CD4-positive, alpha-beta T cell treated with Interleukin-2 at 100 ng/mL for 4 hours (primary cell): ENCODE measurements at regions not wholly inside any gene's neighbourhood (a gene's known extent, or its start where the extent isn't known, plus 50 kb on each side); places are given as distances from the start of the nearest gene placed in this dataset.
"Not testable (repeated sequence)": the region's sequence is repeated elsewhere in the genome, so short reads cannot be mapped to it uniquely, and the experiment has no call there.

Source experiments
- DNase-seq: peaks from one replicate; pipeline ENCODE4 v3.0.0-alpha.2; 2020; ENCODE audit warnings: low spot score

- no peak for DNase-seq
These were observed 51.8 kb upstream of the MYB start for GRCh38 chr6:135129136-135129856.

DNA sequence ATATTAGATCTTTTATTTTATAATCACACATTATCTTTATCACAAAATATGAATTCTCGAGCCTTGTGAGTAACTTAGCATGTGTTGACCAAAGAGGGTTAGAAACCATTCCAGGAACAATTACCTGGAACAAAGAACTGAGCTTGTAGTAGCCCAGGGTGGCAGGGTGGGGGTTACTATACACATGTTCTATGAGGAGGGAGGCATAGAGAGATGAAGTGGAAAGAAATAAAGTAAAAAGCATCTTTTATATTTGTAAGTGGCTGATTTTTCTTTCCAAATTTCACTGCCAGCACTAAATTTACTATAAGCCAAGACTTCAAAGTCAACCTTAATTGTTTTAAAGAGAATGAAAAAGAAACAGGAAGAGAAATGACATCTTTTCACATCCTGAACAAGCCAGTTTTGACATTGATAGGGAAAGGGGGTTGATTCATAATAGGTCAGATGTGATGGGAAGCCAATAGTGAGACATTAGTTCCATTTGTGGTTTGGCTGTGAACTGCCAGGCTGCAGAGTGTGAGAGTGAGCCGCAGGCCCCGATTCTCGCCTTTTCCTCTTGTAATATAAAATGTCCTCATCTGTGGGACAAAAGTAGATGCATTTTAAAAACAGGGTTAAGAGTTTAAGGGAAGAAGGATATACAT, 52.7 kb upstream of the MYB start:
- peak; percentile 74 for DNase-seq

- no peak for DNase-seq
These were observed 54.4 kb upstream of the MYB start for GRCh38 chr6:135126729-135127128.

GRCh38 chr6:135126034-135126433, 55.1 kb upstream of the MYB start:
- no peak for DNase-seq

GRCh38 chr6:135121434-135121833, 59.7 kb upstream of the MYB start:
- no peak for DNase-seq

GRCh38 chr6:135118134-135118730, 62.9 kb upstream of the MYB start:
- no peak for DNase-seq

GRCh38 chr6:135117413-135117968, 62.9 kb upstream of the HBS1L start:
- DNase-seq = no peak

- peak; percentile 46 for DNase-seq
These were observed 61.9 kb upstream of the HBS1L start for GRCh38 chr6:135116571-135116970.

DNA sequence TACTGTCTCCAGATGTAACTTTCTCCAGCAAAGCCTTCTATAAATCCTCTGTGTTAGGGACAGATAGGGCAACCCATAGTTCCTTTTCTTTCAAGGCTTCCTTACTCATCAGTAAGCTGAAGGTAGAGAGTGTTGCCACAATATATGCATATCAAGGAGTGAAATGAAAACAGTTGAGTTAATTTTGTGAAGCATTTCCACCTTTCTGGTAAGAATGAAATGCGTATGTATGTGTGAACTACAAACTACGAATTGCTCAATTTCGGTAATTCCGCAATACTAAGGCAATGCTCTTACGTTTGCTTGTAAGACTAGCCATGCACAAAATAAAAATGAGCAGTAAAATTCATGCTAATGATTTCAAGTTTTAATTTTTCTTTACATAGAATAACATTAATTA, 61.2 kb upstream of the HBS1L start:
- no peak for DNase-seq

- DNase-seq = no peak
These were observed 60.8 kb upstream of the HBS1L start for GRCh38 chr6:135115411-135115810.

DNA sequence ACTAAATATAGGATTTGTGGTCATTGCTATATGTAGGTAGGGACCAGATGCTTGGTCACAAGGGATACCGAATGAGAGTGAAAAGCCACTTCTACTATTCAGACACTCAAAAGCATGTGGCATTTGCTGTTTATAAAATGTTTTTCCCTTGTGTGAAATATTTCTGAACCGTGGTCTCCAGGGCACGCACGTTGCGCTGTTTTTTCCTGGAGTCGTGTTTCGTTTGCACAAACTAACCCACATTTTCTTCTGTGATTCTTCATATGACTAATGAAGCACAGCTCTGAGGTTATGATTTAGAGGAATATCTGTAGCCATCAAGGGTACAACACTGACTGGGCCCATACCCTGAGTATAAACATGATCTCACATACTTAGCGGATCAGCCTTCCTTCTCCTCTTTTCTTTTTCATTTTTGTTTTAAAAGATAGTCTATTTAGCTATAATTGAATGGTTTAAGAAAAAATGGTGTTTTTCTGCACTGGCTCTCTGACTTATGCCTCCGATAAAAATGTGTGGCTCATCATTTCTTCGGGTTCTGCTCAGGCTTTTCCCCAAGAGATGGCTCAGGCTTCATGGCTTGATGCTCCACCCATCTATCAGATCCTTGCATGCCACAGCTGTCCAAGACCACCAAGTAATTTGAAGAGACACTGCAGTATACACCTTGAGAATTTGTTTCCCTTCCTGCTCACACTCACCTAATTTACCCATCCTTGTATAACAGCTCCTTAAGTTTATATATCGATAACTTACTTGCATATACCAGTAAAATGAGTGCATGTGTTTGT, 59.9 kb upstream of the HBS1L start:
- DNase-seq = peak; percentile 51

GRCh38 chr6:135113860-135114259, 59.2 kb upstream of the HBS1L start:
- no peak for DNase-seq

- DNase-seq = not testable (repeated sequence)
These were observed 58.3 kb upstream of the HBS1L start for GRCh38 chr6:135112951-135113350.

DNA sequence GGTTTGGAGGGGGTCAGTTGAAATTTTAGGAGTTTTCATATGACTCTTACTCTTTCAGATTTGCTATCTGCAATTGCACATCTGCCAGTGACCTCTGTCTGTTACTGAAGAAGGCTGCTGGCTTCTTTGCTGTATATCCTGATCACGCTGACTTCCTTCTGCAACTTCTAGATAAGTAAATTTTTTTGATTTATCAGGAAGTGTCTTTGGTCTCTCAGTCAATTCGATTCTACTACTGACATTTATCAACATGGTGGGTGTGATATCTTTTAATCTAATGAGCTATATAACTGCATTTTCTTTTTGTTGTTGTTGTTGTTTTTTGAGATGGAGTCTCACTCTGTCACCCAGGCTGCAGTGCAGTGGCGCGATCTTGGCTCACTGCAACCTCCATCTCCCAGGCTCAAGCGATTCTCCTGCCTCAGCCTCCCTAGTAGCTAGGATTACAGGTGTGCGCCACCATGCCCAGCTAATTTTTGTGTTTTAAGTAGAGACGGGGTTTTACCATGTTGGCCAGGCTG, 55.7 kb upstream of the HBS1L start:
- DNase-seq = not testable (repeated sequence)

- no peak for DNase-seq
These were observed 55.1 kb upstream of the HBS1L start for GRCh38 chr6:135109761-135110160.

GRCh38 chr6:135108692-135109091, 54.1 kb upstream of the HBS1L start:
- DNase-seq = no peak

- DNase-seq = no peak
These were observed 52.0 kb upstream of the HBS1L start for GRCh38 chr6:135106611-135107010.

- DNase-seq = no peak
These were observed 51.1 kb upstream of the HBS1L start for GRCh38 chr6:135105710-135106109.

GRCh38 chr6:135105299-135105698, 50.7 kb upstream of the HBS1L start:
- DNase-seq = no peak
